ENCODE measurements at regions not wholly inside any gene's neighbourhood (a gene's known extent, or its start where the extent isn't known, plus 50 kb on each side); places are given as distances from the start of the nearest gene placed in this dataset.

GRCh38 chr10:118106426-118106825, 59.7 kb upstream of the RAB11FIP2 start:
- peak; percentile 49 for DNase-seq

- peak; percentile 84 for DNase-seq
These were observed 55.4 kb upstream of the RAB11FIP2 start for GRCh38 chr10:118102121-118102520.

- peak; percentile 84 for DNase-seq
These were observed 54.8 kb upstream of the RAB11FIP2 start for GRCh38 chr10:118101501-118101900.

Data from fibroblast of skin of scalp (primary cell).